Fibroblast of skin of right quadriceps (primary cell): ENCODE measurements at regions not wholly inside any gene's neighbourhood (a gene's known extent, or its start where the extent isn't known, plus 50 kb on each side); places are given as distances from the start of the nearest gene placed in this dataset.
"Not testable (repeated sequence)": the region's sequence is repeated elsewhere in the genome, so short reads cannot be mapped to it uniquely, and the experiment has no call there.

ENCODE experiments used
- DNase-seq: peaks from one replicate; pipeline ENCODE4 v3.0.0-alpha.2; 2013

- no peak for DNase-seq
Measured at GRCh38 chr1:118445156-118445555, 260.1 kb upstream of the SPAG17 start.

GRCh38 chr1:118442214-118442613 is 257.2 kb upstream of the SPAG17 start:
- no peak for DNase-seq

GRCh38 chr1:118437664-118438063 is 252.6 kb upstream of the SPAG17 start:
- no peak for DNase-seq

GRCh38 chr1:118429856-118430255 is 244.8 kb upstream of the SPAG17 start:
- no peak for DNase-seq

- DNase-seq, result no peak
Measured at GRCh38 chr1:118421868-118422350, 236.9 kb upstream of the SPAG17 start.

GRCh38 chr1:118404024-118404423 is 219.0 kb upstream of the SPAG17 start:
- DNase-seq, result no peak

GRCh38 chr1:118397496-118397859 is 212.4 kb upstream of the SPAG17 start:
- DNase-seq, result no peak

GRCh38 chr1:118396829-118397495 is 211.9 kb upstream of the SPAG17 start:
- DNase-seq, result no peak

- DNase-seq, result no peak
Measured at GRCh38 chr1:118396279-118396678, 211.3 kb upstream of the SPAG17 start.

GRCh38 chr1:118395430-118395991 is 210.5 kb upstream of the SPAG17 start:
- no peak for DNase-seq

GRCh38 chr1:118390955-118391354 is 205.9 kb upstream of the SPAG17 start:
- DNase-seq, result no peak

- DNase-seq, result peak; percentile 36
Measured at GRCh38 chr1:118388301-118388959, 203.4 kb upstream of the SPAG17 start.

- DNase-seq, result peak; percentile 10
Measured at GRCh38 chr1:118381197-118381869, 196.3 kb upstream of the SPAG17 start.

- not testable (repeated sequence) for DNase-seq
Measured at GRCh38 chr1:118377183-118377582, 192.2 kb upstream of the SPAG17 start.

- DNase-seq, result no peak
Measured at GRCh38 chr1:118371612-118372011, 186.6 kb upstream of the SPAG17 start.

GRCh38 chr1:118370861-118371260 is 185.8 kb upstream of the SPAG17 start:
- no peak for DNase-seq

GRCh38 chr1:118366286-118366685 is 181.3 kb upstream of the SPAG17 start:
- DNase-seq, result peak; percentile 51

- DNase-seq, result no peak
Measured at GRCh38 chr1:118364882-118365281, 179.9 kb upstream of the SPAG17 start.

GRCh38 chr1:118363396-118363795 is 178.4 kb upstream of the SPAG17 start:
- DNase-seq, result no peak

- peak; percentile 86 for DNase-seq
Measured at GRCh38 chr1:118360817-118361216, 175.8 kb upstream of the SPAG17 start.

GRCh38 chr1:118346936-118347335 is 161.9 kb upstream of the SPAG17 start:
- no peak for DNase-seq

- peak; percentile 43 for DNase-seq
Measured at GRCh38 chr1:118340928-118341910, 156.2 kb upstream of the SPAG17 start.
